Thyroid gland (tissue), 4 donors: ENCODE measurements at regions not wholly inside any gene's neighbourhood (a gene's known extent, or its start where the extent isn't known, plus 50 kb on each side); places are given as distances from the start of the nearest gene placed in this dataset.
"Not testable (repeated sequence)": the region's sequence is repeated elsewhere in the genome, so short reads cannot be mapped to it uniquely, and the experiment has no call there.

Experiments used
- DNase-seq, 2 donors: peaks; one replicate each; pipeline ENCODE4 v3.0.0-alpha.2; 2019
- H3K27ac ChIP-seq, 3 donors: fragments of 200-600 bp; sonication (generic); 1 replicate in 2 of 3; 2 replicates in 1 of 3; pipeline ENCODE4 v1.5.1; 2016 to 2019; ENCODE audit warnings: mild to moderate bottlenecking in 1 of 3, moderate library complexity in 1 of 3
- H3K27me3 ChIP-seq: fragments of 200-600 bp; sonication (generic); one replicate; pipeline ENCODE4 v1.5.1; 2019
- H3K36me3 ChIP-seq, 2 donors: fragments of 200-600 bp; sonication (generic); one replicate each; pipeline ENCODE4 v1.5.1; 2016 to 2019
- H3K4me1 ChIP-seq, 2 donors: fragments of 200-600 bp; sonication (generic); one replicate each; pipeline ENCODE4 v1.5.1; 2017 to 2019
- H3K4me3 ChIP-seq, 3 donors: fragments of 200-600 bp; sonication (generic); replicated peaks in 1 of 3; 1 replicate in 2 of 3; 2 replicates in 1 of 3; pipeline ENCODE4 v1.5.1; 2016; ENCODE audit warnings: mild to moderate bottlenecking in 1 of 3
- H3K9me3 ChIP-seq: fragments of 200-600 bp; sonication (generic); one replicate; pipeline ENCODE4 v1.5.1; 2017
- POLR2A ChIP-seq, 2 donors: fragments of 450-650 bp; IDR thresholded peaks; one replicate each; pipeline ENCODE4 v1.6.1; 2017; ENCODE audit warnings: antibody characterized with exemption in 2 of 2, mild to moderate bottlenecking in 2 of 2, moderate library complexity in 1 of 2
- WGBS, 2 donors: methylation state at CpG; one replicate each; pipeline ENCODE4 v1.1.5; 2017; 5-methylcytosine and 5-hydroxymethylcytosine counted together
- intact Hi-C: fragments of 100-400 bp; cut with DNase I; formaldehyde crosslinking; loops from one replicate; pipeline ENCODE4 v1.15.1; 2023
- TF ChIP-seq, protein P1 (sequence below), 6 experiments: fragments of 200-600 bp in 3 of 6; fragments of 450-650 bp in 3 of 6; sonication (generic) in 3 of 6; IDR thresholded peaks; one replicate each; pipeline ENCODE4 v1.5.1; 2016 to 2019; ENCODE audit warnings: antibody characterized with exemption in 6 of 6, mild to moderate bottlenecking in 2 of 6, inconsistent platforms in 1 of 6, moderate library complexity in 1 of 6

DNA sequence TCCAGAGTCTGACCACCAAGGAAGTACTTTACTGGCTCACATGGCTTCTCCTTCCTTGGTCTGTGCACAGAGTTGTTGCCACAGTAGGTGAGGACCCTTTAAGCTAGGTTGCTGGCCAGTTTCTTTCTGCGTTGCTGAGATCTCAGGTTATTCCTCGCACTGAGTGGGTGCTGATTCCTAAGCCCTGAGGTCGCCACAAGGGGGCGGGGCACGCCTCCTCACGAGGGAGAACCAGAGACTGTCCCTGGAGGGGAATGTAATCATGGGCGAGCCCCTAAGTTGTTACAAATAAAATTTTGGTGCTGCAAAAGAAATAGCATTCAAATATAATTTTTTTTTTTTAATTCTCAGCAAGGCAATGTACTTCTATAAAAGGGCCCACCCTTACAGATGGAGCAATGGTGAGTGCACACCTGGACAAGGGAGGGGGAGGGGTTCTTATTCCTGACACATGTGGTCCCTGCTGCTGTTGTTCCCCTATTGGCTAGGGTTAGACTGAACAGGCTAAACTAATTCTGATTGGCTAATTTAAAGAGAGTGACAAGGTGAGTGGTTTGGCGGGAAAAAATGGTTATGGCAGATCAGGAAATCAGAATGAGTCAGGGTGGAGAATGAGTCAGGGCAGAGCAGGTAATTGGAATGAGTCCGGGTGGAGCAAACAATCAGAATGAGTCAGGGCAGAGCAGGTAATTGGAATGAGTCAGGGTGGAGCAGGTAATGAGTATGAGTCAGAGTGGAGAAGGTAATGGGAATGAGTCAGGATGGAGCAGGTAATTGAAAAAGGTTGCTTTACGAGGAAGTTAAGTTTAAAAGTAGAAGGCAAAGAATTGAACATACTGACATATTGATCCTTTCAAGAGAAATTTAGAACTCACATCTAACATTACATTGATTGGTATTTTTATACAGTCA is 107.5 kb downstream of the VSIG4 start:
- H3K36me3 ChIP-seq = no peaks in the 10 kb centered on the region

DNA sequence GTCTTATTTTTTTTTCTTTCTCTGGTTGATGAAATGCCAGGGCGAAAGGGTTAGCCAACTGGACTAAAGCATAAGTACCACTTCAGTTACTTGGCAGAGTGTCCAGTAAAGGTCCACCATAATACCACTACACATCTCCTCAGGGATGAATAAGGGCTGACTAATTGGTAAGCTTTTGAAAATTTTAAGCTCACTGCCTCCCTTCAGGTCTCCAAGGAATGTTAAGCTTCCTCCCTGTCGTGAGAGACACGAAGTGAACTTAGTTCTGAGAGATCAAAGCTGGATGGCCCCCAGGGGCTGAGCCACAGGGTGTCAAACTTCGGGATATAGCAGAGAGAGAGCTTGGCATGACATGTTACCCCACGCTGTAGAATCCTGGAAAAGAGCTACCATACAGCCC is 111.4 kb downstream of the VSIG4 start:
- no peaks in the 10 kb centered on the region for H3K36me3 ChIP-seq
- intact Hi-C loops = no loop called here
- H3K27ac ChIP-seq = no peak overlapping the region
- no peaks in the 10 kb centered on the region for H3K27me3 ChIP-seq
- H3K9me3 ChIP-seq = no peaks in the 10 kb centered on the region
- DNase-seq = no peak
- WGBS, 2 donors = 22 to 41% methylated on average over 3 to 5 of the region's 5 CpGs
- TF ChIP-seq, protein P1, sequence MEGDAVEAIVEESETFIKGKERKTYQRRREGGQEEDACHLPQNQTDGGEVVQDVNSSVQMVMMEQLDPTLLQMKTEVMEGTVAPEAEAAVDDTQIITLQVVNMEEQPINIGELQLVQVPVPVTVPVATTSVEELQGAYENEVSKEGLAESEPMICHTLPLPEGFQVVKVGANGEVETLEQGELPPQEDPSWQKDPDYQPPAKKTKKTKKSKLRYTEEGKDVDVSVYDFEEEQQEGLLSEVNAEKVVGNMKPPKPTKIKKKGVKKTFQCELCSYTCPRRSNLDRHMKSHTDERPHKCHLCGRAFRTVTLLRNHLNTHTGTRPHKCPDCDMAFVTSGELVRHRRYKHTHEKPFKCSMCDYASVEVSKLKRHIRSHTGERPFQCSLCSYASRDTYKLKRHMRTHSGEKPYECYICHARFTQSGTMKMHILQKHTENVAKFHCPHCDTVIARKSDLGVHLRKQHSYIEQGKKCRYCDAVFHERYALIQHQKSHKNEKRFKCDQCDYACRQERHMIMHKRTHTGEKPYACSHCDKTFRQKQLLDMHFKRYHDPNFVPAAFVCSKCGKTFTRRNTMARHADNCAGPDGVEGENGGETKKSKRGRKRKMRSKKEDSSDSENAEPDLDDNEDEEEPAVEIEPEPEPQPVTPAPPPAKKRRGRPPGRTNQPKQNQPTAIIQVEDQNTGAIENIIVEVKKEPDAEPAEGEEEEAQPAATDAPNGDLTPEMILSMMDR (IDR thresholded peaks at IDR 0.05) = no peak
- no peak for TF ChIP-seq POLR2A (IDR thresholded peaks at IDR 0.05)
- H3K4me1 ChIP-seq = no peaks in the 10 kb centered on the region
- no peak overlapping the region for H3K4me3 ChIP-seq

More for the DNA sequence above, 107.5 kb downstream of the VSIG4 start:
- Histone ChIP-seq H3K27ac (no peak overlapping the region), H3K4me3 (no peak overlapping the region), H3K4me1 (no peaks in the 10 kb centered on the region), H3K9me3 (no peaks in the 10 kb centered on the region), H3K27me3 (no peaks in the 10 kb centered on the region)
- TF ChIP-seq, protein P1 (IDR thresholded peaks at IDR 0.05) = no peak
- no peak for TF ChIP-seq POLR2A (IDR thresholded peaks at IDR 0.05)
- no peak for DNase-seq
- 77 to 83% methylated on average over 8 to 10 of the region's 10 CpGs for WGBS, 2 donors
- intact Hi-C loops = no loop called here

DNA sequence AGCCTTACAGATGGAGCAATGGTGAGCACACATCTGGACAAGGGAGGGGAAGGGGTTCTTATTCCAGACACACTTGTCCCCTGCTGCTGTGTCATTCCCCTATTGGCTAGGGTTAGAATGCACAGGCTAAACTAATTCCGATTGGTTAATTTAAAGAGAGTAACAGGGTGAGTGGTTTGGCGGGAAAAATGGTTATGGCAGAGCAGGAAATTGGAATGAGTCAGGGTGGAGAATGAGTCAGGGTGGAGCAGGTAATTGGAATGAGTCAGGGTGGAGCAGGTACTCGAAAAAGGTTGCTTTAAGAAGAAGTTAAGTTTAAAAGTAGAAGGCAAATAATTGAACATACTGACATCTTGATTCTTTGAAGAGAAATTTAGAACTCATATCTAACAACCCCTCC is 112.5 kb downstream of the VSIG4 start:
- 89 to 90% methylated on average over 3 of the region's 3 CpGs for WGBS, 2 donors
- H3K4me1 ChIP-seq, H3K36me3 ChIP-seq, H3K27ac ChIP-seq, H3K9me3 ChIP-seq, DNase-seq, intact Hi-C loops, H3K27me3 ChIP-seq, H3K4me3 ChIP-seq: not testable (repeated sequence)

DNA sequence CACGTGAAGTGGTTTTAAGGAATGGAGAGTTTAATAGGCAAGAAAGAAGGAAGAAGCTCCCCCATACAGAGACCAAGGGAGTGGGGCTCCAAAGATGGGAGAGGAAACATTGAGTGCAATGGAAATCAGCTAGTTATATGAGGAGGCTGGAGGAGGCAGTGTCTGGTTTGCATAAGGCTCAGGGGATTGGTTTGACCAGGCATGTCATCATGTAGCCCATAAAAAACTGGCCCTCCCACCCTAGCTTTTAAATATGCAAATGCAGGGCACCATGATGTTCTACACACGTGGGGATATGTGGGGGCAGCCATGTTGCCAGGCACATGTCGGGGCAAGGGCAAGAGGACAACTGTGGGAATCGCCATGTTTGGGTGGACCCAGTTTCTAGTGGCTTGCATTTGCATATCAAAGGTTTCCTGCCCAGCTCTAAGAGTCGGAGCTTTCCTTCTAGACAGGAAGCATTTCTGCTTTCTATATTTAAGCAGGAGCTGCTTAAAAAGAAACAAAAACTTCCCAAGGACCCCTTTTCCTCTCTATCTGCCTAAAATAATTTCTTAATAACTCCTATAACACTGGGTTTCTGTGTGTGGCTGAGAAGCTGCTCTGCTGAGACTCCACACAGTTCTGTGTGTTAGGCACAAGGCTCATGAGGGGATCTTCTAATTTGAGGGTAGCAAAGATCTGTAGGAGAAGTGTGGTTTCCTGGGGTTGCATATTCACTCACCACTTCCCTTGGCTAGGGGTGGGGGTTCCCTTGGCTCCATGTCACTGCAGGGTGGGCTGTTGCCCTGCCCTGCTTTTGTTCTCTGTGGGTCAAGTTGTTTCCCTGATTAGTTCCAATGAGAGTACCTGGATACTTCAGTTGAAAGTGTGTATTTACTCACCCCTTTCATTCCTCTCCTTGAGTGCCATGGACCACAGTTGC is 113.5 kb downstream of the VSIG4 start:
- Histone ChIP-seq H3K4me1 (no peaks in the 10 kb centered on the region), H3K36me3 (no peaks in the 10 kb centered on the region), H3K9me3 (no peaks in the 10 kb centered on the region), H3K27me3 (no peaks in the 10 kb centered on the region), H3K4me3 (no peak overlapping the region), H3K27ac (no peak overlapping the region)
- no peak for DNase-seq
- TF ChIP-seq, protein P1 (IDR thresholded peaks at IDR 0.05) = no peak
- TF ChIP-seq POLR2A (IDR thresholded peaks at IDR 0.05) = no peak
- 80 to 82% methylated on average over 4 to 5 of the region's 5 CpGs for WGBS, 2 donors
- intact Hi-C loops = no loop called here

DNA sequence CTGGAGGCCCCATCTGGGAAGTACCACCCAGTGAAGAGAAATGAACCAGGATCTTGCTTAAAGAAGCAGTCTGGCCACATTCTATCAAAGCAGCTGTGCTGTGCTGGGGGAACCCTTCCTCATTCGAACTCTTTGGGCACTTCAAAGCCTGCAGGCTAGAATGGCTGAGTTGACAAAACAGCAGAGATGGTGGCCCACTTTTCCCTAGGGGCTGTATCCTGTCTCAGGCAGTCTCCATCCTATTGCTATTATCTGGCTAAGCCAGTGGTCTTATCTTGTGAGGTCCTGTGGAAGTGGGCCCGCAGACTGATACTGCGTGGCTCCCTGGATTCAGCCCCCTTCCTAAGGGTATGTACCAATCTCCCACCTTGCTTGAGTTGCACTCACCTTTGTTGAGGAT is 114.3 kb downstream of the VSIG4 start:
- no peaks in the 10 kb centered on the region for H3K4me1 ChIP-seq
- TF ChIP-seq POLR2A (IDR thresholded peaks at IDR 0.05) = no peak
- TF ChIP-seq, protein P1 (IDR thresholded peaks at IDR 0.05) = no peak

More for the DNA sequence above, 114.3 kb downstream of the VSIG4 start:
- no peak overlapping the region for H3K4me3 ChIP-seq
- H3K9me3 ChIP-seq = no peaks in the 10 kb centered on the region
- H3K27ac ChIP-seq = no peak overlapping the region
- no peaks in the 10 kb centered on the region for H3K36me3 ChIP-seq
- DNase-seq = no peak
- intact Hi-C loops = no loop called here
- WGBS, 2 donors = 93% methylated on average over 3 of the region's 3 CpGs; no CpG with 5 or more reads in 1 of the 2 donors
- H3K27me3 ChIP-seq = no peaks in the 10 kb centered on the region
